PFSK-1 (cell line): ENCODE measurements at regions not wholly inside any gene's neighbourhood (a gene's known extent, or its start where the extent isn't known, plus 50 kb on each side); places are given as distances from the start of the nearest gene placed in this dataset.

Source experiments
- FOXP2 ChIP-seq: optimal IDR thresholded peaks from 2 replicates; pipeline ENCODE3; 2011; ENCODE audit warnings: borderline replicate concordance, control low read depth, inconsistent platforms; ENCODE audit not compliant: insufficient read depth; ENCODE audit errors: extremely low read length, extremely low read depth
- POLR2AphosphoS5 ChIP-seq: IDR thresholded peaks from 2 replicates; pipeline ENCODE4 v1.6.1; 2012; ENCODE audit warnings: low read depth, mild to moderate bottlenecking, control low read depth, low read length, moderate library complexity
- SIN3A ChIP-seq: IDR thresholded peaks from 2 replicates; pipeline ENCODE4 v1.6.1; 2012; ENCODE audit warnings: mild to moderate bottlenecking, low read length, moderate library complexity, borderline replicate concordance; ENCODE audit not compliant: insufficient read depth
- TAF1 ChIP-seq: IDR thresholded peaks from 2 replicates; pipeline ENCODE4 v1.6.1; 2012; ENCODE audit warnings: low read length, control low read depth, borderline replicate concordance; ENCODE audit not compliant: insufficient read depth
- TF ChIP-seq, protein P1 (sequence below), 2 experiments: IDR thresholded peaks; 2 replicates each; pipeline versions ENCODE4 v1.6.1 to v1.8.0; 2011 to 2012; ENCODE audit warnings: low read depth in 2 of 2, low read length in 2 of 2, control low read depth in 1 of 2, inconsistent platforms in 1 of 2, mild to moderate bottlenecking in 1 of 2, moderate library complexity in 1 of 2; ENCODE audit not compliant: insufficient read depth in 1 of 2

DNA sequence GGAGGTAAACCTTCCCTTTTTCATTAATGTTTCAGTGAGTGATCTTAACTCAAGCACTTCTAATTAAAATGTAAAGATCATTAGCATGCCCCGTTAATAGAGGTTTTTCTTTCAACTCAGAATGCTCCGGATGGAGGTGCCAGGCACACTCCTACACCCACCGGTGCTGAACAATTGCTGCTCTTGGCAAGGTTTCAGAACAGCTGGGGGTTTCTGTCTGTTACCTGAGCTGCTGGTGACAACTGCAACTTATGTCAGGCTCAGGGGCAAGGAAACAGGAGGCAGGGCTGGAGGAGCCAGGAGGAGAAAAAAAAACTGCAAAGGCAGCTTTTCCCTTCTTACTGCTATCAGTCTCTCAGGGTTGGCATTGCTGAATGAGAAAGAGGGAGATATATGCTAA lies 250.1 kb downstream of the DIPK2A start:
- TF ChIP-seq, protein P1, sequence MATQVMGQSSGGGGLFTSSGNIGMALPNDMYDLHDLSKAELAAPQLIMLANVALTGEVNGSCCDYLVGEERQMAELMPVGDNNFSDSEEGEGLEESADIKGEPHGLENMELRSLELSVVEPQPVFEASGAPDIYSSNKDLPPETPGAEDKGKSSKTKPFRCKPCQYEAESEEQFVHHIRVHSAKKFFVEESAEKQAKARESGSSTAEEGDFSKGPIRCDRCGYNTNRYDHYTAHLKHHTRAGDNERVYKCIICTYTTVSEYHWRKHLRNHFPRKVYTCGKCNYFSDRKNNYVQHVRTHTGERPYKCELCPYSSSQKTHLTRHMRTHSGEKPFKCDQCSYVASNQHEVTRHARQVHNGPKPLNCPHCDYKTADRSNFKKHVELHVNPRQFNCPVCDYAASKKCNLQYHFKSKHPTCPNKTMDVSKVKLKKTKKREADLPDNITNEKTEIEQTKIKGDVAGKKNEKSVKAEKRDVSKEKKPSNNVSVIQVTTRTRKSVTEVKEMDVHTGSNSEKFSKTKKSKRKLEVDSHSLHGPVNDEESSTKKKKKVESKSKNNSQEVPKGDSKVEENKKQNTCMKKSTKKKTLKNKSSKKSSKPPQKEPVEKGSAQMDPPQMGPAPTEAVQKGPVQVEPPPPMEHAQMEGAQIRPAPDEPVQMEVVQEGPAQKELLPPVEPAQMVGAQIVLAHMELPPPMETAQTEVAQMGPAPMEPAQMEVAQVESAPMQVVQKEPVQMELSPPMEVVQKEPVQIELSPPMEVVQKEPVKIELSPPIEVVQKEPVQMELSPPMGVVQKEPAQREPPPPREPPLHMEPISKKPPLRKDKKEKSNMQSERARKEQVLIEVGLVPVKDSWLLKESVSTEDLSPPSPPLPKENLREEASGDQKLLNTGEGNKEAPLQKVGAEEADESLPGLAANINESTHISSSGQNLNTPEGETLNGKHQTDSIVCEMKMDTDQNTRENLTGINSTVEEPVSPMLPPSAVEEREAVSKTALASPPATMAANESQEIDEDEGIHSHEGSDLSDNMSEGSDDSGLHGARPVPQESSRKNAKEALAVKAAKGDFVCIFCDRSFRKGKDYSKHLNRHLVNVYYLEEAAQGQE (IDR thresholded peaks at IDR 0.05; ENCODE audit: insufficient read depth in 1 of 2, low read depth in 2 of 2, low read length in 2 of 2) = no peak
- TF ChIP-seq POLR2AphosphoS5 (no peak), SIN3A (no peak), FOXP2 (no peak), TAF1 (no peak)

DNA sequence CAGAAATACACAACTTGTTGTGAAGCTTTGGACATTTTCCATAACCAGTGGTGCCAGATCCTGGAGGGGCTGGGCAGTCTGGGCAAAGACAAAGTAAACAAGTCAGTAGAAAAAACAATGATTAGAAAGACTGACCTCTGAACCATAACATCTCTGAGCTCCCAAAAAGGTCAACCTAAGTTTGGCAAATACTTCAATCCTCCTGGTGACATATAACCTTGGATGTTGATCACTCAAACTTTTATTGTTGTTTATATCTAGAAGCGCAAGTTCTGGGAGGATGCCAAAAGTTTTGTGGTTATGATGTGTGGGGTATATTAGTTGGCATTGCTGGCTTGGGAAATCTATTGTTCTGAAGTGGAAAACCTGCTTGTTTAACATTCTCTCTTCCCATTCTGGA lies 257.7 kb downstream of the DIPK2A start:
- TF ChIP-seq SIN3A = no peak
- no peak for TF ChIP-seq FOXP2
- TF ChIP-seq, protein P1 (IDR thresholded peaks at IDR 0.05; ENCODE audit: insufficient read depth in 1 of 2, low read depth in 2 of 2, low read length in 2 of 2) = no peak
- no peak for TF ChIP-seq POLR2AphosphoS5
- no peak for TF ChIP-seq TAF1

DNA sequence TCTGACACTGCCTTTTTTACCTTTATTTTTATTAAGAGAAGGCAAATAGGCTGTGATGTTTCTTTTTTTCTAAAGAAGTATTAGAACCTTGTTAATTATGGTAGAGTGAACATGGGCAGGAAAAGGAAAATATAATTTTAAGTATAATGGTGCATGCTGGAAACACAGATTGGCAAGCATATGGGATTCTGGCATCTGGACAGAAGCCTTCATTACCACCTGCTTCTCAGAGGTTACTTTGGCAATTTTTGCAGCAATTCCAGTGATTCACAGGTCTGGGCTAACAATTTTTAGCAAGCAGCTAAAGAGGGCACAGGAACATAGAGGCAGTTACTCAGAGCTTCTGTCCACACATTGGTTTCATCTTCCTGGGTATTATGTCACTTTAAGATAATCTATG lies 258.3 kb downstream of the DIPK2A start:
- no peak for TF ChIP-seq TAF1
- no peak for TF ChIP-seq FOXP2
- TF ChIP-seq SIN3A = no peak
- no peak for TF ChIP-seq POLR2AphosphoS5
- TF ChIP-seq, protein P1 (IDR thresholded peaks at IDR 0.05; ENCODE audit: insufficient read depth in 1 of 2, low read depth in 2 of 2, low read length in 2 of 2) = no peak

DNA sequence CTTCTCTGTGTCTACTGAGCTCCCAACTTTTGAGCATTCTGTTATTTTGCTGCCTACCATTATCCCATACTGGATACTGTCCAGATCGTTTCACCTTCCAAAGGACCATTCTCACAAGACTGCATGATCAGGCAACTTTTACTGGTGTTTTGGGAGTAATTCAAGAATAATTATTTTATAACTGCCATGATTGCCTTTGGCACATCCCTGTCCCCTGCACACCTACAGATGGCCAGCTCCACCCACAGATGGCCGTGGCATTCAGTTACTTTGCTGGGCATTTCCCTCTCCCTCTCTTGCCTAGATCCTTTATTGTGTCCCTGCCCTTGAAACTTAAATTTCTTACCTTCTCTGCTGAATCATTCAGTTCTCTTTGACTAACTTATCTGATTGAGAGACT lies 263.9 kb downstream of the DIPK2A start:
- TF ChIP-seq FOXP2 = no peak
- no peak for TF ChIP-seq TAF1
- TF ChIP-seq POLR2AphosphoS5 = no peak
- TF ChIP-seq SIN3A = no peak
- TF ChIP-seq, protein P1 (IDR thresholded peaks at IDR 0.05; ENCODE audit: insufficient read depth in 1 of 2, low read depth in 2 of 2, low read length in 2 of 2) = no peak

DNA sequence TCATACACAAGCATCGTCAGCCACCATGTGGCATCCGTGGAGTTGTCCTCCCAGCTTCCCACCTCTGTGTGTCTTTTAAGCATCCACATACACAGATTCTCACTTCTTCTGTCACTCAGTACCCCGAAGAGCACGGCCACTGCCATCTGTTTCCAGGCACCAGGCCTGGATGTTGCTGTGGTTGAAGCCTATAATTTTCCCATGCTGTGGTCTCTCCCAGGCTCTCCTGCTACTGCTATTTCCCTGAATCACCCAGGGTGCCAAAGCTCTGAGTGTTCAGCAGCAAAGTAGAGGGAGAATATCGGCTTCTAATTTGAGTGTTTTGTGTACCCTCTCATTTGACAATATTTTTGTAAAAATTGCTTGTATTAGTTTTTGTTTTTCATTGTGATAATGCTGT lies 265.7 kb downstream of the DIPK2A start:
- no peak for TF ChIP-seq SIN3A
- no peak for TF ChIP-seq POLR2AphosphoS5
- TF ChIP-seq, protein P1 (IDR thresholded peaks at IDR 0.05; ENCODE audit: insufficient read depth in 1 of 2, low read depth in 2 of 2, low read length in 2 of 2) = no peak
- TF ChIP-seq TAF1 = no peak
